ENCODE measurements at regions not wholly inside any gene's neighbourhood (a gene's known extent, or its start where the extent isn't known, plus 50 kb on each side); places are given as distances from the start of the nearest gene placed in this dataset.
A peak's percentile ranks its signal among the peaks of the same experiment; 100 is the strongest.

- no peak for DNase-seq
These were observed 508.3 kb downstream of the SOX2 start for GRCh38 chr3:182220013-182220412.

- DNase-seq, result no peak
These were observed 508.7 kb downstream of the SOX2 start for GRCh38 chr3:182220471-182220870.

GRCh38 chr3:182226995-182227394 lies 515.3 kb downstream of the SOX2 start:
- DNase-seq, result no peak

GRCh38 chr3:182233405-182233804 lies 521.7 kb downstream of the SOX2 start:
- no peak for DNase-seq

- no peak for DNase-seq
These were observed 522.2 kb downstream of the SOX2 start for GRCh38 chr3:182233957-182234356.

- DNase-seq, result no peak
These were observed 523.2 kb downstream of the SOX2 start for GRCh38 chr3:182234881-182235280.

GRCh38 chr3:182235504-182235903 lies 523.8 kb downstream of the SOX2 start:
- DNase-seq, result no peak

- DNase-seq, result peak; percentile 45
These were observed 526.4 kb downstream of the SOX2 start for GRCh38 chr3:182238126-182238525.

- DNase-seq, result no peak
These were observed 527.6 kb downstream of the SOX2 start for GRCh38 chr3:182239316-182239715.

- no peak for DNase-seq
These were observed 528.7 kb downstream of the SOX2 start for GRCh38 chr3:182240474-182240873.

- no peak for DNase-seq
These were observed 529.6 kb downstream of the SOX2 start for GRCh38 chr3:182241196-182241765.

- peak; percentile 71 for DNase-seq
These were observed 530.2 kb downstream of the SOX2 start for GRCh38 chr3:182241766-182242488.

GRCh38 chr3:182242489-182242942 lies 530.8 kb downstream of the SOX2 start:
- no peak for DNase-seq

GRCh38 chr3:182243625-182244024 lies 531.9 kb downstream of the SOX2 start:
- no peak for DNase-seq

- no peak for DNase-seq
These were observed 532.7 kb downstream of the SOX2 start for GRCh38 chr3:182244222-182244971.

GRCh38 chr3:182245059-182245458 lies 533.3 kb downstream of the SOX2 start:
- DNase-seq, result no peak

- no peak for DNase-seq
These were observed 535.1 kb downstream of the SOX2 start for GRCh38 chr3:182246870-182247269.

GRCh38 chr3:182248349-182248880 lies 536.7 kb downstream of the SOX2 start:
- no peak for DNase-seq

- DNase-seq, result no peak
These were observed 540.5 kb upstream of the ATP11B start for GRCh38 chr3:182252802-182253201.

- DNase-seq, result no peak
These were observed 538.1 kb upstream of the ATP11B start for GRCh38 chr3:182255158-182255557.

- no peak for DNase-seq
These were observed 535.9 kb upstream of the ATP11B start for GRCh38 chr3:182257361-182257760.

- DNase-seq, result peak; percentile 60
These were observed 534.6 kb upstream of the ATP11B start for GRCh38 chr3:182258538-182259177.
